ENCODE measurements at regions not wholly inside any gene's neighbourhood (a gene's known extent, or its start where the extent isn't known, plus 50 kb on each side); places are given as distances from the start of the nearest gene placed in this dataset.
"Not testable (repeated sequence)": the region's sequence is repeated elsewhere in the genome, so short reads cannot be mapped to it uniquely, and the experiment has no call there.

DNA sequence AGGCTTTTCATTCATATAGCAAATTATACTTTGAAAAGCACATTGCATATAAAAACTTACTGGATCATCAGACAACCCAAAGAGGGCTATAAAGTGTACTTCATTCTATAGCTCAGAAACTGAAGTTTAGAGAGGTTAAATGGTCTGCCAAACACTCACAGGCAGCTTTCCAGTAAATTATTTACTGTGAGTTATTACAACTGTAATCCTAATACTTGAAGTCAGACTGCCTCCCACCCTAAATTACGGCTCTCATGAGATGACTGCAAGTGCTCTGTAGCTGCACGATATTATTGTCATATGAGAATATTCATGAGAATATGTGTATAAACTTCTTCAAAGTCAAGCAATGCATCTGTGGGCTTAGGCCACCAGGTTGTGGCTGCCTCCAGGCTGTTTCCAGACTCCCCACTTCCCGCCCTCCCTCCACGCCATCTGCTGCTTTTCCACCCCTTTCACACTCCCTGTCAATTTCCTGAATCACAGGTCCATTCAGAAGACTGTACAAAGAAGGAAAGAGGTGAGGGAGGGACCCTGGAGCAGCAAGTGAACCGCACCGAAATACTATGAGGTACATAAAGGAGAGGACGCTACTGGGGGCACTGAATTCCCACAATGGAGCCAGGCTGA is 111.1 kb upstream of the SPOPL start:
- DNase-seq (ENCODE audit: low spot score), result no peak

DNA sequence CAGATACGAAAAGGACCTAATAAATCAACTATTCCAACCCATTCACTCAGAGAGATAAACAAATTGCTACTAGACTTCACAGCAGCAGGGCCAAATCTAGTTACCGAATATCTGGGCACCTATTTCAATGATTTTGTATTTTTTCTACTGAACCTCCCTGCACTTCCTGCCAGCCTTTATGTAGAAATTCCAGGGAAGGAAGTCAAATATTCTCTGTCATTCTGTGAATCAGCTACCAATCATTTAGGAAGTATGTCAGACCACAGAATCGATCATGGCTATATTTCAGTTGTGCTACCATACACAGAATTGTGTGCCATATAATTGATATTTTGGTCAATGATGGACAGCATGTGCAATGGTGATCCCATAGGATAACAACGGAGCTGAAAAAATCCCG is 109.6 kb upstream of the SPOPL start:
- no peak for DNase-seq (ENCODE audit: low spot score)

DNA sequence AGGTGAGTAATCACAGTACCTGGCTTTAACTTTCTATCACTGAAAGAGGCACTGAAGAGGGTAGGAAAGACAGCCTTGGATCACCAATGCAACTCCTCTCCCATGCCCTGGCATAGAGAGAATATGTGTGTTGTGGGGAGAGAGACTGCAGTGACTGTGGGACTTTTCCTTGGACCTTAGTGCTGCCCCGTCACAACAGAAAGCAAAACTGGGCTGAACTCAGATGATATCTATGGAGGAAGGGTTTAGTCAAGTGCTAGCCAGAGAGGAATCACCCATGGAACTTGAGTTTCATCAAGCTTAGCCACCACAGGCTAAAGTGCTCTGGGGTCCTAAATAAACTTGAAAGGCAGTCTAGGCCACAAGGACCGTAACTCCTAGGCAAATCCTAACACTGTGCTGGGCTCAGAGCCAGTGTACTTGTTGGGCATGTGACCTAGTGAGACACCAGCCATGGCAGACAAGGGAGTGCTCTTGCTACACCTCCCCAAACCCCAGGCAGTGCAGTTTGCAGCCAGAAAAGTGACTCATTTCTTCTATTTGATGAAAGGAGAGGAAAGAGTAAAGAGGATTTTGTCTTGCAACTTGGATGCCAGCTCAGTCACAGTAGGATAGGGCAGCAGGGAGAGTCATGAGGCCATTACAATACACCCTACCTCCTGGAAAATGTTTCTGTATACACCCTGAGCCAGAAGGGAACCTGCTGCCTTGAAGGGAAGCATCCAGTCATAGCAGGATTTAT is 105.8 kb upstream of the SPOPL start:
- DNase-seq (ENCODE audit: low spot score), result no peak

DNA sequence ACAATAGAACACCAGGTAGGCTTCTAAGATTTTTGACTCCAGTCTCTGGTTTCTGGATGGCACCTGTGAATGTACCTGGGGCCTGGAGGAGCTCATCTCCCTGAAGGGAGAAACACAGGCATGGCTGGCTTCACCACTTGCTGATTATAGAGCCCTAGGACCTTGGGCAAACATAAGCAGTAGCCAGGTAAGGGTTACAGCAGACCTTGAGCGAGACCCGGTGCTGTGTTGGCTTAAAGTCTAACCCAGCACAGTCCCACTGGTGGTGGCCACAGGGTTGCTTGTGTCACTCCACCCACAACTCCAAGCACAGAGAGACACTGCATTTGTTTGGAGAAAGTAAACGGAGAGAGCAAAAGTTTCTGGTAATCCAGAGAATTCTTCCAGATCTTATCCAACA is 104.7 kb upstream of the SPOPL start:
- no peak for DNase-seq (ENCODE audit: low spot score)

DNA sequence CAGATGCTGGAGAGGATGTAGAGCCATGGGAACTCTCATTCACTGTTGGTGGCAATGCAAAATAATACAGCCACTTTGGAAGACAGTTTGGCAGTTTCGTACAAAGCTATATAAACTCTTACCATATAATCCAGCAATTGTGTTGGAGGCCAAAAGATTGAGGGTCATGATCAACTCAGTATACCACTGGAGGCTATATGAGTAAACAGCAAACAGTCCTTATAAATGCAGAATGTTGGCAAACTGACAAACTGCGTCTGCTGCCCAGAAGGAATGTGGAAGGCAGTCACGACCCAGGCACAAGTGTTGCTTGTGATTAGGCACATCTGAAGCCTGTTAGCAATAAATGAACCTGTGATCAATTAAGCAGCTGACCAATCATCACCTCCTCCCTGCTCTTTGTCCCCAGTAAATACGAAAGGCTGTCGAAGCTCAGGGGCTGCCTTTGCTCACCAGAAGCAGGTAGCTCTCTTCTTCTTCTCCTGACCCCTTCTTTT is 98.1 kb upstream of the SPOPL start:
- no peak for DNase-seq (ENCODE audit: low spot score)

DNA sequence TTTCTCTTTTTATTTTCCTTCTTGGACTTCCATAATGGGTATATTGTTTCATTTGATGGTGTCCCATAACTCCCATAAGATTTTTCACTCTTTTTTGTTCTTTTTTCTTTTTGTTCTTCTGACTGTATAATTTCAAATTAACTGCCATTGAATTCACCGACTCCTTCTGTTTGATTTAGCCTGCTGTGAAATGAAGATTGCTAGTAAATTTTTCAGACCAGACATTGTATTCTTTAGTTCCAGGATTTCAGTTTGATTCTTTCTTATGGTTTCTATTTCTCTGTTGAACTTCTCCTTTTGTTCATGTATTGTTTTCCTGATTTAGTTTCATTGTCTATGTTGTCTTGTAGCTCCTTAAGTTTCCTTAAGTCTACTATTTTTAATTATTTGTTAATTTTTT is 87.6 kb upstream of the SPOPL start:
- no peak for DNase-seq (ENCODE audit: low spot score)

DNA sequence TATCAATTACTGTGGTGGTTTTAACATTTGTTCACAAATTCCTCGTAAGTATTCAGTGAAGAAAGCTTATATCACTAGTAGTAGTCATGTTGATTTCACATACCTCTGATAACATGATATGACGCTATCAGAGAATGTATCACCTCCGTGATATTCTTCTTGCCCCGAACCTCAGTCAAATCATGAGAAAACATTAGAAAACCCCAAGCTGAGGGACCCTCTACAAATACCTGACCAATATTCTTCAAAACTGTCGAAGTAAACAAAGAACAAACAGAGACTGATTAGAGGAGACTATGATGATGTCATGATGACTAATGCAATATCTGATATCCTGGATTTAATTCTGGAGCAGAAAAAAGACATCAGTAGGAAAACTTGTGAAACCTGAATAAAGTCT is 85.6 kb upstream of the SPOPL start:
- DNase-seq (ENCODE audit: low spot score), result no peak

DNA sequence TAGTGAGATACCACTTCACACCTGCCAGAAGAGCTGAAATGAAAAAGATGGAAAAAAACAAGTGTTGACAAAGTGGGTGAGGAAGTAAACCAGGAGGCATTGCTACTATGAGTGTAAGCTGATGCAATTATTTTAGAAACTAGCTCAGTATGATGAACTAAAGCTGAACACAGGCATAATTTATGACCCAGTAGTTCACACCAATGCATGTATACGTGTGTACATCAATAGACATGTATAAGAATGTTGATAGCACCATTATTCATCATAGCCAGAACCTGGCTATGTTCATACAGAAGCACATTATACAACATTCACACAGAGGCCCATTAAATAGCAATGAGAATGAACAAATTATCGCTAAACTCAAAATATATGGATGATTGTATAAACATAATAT is 83.1 kb upstream of the SPOPL start:
- no peak for DNase-seq (ENCODE audit: low spot score)

DNA sequence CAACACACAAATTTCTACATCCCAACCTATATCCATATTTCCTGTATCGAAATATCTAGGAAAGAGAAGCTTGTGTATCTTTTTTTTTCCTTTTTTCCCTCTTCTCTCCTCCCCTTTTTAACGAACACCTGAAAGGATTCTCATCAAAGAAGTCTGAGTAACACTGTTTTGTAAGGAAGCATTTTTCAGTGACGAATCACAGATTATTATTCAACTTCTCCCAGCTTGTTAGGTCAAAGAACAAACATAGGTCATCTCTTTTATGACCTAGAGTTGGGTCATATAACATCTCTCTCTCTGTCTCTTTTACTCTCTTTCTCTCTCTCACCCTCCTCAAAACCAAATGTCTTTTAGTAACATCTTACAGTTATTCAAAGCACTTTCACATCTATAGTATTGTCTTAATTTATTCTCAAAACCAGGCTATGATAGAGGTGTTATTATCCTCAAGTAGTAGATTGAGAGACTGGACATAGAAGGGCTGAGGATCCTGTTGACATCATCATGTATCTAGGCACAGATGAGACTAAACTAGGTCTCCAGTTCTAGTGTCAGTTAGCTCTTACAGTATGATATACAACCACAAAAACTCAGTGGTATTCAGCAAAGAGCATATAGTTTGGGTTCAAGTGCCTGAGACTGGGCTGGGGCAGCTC is 80.1 kb upstream of the SPOPL start:
- no peak for DNase-seq (ENCODE audit: low spot score)

DNA sequence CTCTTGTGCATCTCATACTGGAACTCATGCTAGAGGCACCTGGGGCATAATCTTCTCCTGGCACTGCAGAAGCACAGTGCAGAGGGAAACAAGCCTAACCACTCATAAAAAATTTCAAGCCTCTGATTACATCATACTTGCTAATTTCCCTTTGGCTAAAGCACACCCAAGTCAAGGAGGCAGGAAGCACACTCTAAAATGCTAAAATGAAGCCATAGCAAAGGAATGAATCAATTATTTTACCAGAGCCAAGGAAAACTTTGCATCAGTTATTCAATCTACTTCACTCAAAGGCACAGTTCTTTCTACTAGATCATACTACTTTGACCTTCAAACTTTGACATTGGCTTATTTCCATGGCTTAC is 79.6 kb upstream of the SPOPL start:
- DNase-seq (ENCODE audit: low spot score), result no peak

DNA sequence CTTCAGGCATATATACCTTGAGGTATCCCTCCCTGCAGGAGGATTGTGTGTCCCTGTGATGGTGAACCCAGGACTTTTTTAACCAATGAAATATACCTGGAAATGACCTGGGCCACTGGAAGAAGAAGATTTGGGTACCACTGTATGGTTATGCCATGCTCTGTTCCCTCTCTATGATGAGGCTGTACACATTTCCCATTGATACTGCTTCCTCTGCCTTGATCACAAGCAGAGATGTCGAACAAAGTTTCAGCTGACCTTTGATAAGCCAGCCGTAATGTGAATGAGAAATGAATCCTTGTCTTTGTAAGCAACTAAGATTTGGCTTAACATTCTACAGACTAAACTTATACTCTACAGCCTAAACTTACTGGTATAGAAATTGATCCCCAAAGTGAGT is 78.4 kb upstream of the SPOPL start:
- DNase-seq (ENCODE audit: low spot score), result no peak

DNA sequence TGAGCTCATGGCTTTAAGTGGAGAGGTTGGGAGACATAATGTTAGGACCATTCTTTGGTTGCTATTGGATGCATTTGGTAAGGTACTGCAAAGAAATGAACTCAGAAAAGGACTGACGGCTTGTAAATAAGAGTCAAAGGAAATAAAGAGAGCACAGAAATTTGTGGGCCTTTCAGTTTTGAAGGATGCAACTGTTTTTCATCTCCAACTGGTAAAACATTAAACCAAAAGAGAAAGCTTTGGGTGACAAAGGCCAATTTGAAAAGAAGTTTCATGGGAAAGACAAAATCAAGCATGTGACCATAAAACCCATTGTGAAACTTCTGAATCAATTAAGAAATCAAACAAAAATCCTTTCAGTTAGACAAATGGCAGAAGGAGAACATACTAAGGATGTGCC is 77.8 kb upstream of the SPOPL start:
- no peak for DNase-seq (ENCODE audit: low spot score)

DNA sequence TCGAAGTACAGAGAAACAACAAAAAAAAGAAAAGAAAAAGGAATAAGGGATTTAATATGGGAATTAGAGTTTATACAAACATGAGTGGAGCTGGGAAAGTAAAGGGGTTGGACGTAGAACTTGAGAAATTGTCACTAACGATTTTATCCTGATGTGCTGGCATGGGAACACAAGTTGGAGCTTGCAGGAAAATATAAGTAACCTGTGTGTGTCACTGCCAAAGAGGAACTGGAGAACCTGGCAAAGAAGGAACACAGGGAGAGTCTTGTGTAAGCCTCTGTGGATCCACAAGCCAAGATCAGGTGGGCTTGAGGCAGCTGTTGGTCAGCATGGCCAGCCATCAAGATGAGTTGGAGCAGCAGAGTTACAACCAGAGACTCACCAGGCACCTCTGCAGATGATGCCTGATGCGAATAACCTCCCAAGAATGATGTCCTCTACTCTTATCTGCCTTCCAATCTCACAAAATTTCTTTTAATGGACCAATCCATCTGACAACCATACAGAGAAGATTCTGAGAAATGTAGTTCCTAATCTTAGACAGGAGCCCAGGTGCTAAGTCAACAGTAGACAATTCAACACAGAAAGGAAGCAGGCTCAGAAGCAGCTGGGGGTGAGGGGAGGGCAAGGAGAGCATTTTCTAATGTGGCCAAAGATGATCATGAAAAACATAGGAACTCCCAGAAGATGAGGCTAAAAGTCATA is 77.0 kb upstream of the SPOPL start:
- no peak for DNase-seq (ENCODE audit: low spot score)

DNA sequence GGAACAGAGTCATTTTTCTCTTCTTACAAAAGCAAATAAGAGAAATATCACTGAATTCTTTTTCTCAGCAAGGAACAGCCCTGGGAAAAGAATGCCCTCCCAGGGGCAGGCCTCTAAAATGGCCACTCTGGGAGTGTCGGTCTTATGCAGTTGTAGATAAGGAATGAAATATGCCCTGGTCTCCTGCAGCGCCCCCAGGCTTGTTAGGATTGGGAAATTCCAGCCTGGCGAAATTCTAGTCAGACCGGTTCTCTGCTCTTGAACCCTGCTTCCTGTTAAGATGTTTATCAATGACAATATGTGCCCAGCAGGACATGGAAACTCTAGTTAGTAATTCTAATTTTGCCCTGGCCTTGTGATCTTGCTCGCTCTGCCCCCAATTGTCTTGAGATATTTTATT is 75.5 kb upstream of the SPOPL start:
- DNase-seq (ENCODE audit: low spot score), result not testable (repeated sequence)

DNA sequence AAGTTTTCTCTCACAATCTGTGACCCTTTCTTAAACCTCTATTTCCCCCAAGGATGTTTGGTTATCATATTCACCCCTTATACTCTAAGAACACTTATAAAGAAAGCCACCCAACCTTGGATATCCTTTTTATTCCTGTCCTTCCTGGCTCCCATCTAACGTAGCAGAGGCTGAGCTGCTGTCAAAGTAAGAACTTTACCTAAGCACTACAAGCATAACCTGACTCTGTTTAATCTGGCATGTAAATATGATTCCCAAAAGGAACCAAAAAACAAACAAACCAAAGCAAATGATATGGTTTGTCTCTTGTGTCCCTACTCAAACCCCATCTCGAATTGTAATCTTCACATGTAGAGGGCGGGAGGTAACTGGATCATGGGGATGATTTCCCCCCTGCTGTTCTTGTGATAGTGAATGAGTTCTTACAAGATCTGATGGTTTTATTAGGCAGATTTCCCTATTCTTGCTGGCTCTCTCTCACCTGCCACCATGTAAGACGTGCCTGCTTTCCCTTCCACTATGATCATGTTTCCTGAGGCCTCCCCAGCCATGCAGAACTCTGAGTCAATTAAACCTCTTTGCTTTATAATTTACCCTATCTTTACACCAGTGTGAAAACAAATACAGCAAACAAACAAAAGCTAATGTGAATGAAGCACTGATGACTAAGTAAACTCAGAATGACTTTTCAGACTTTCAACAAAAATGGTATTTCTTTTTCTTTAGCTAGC is 72.7 kb upstream of the SPOPL start:
- DNase-seq (ENCODE audit: low spot score), result no peak

DNA sequence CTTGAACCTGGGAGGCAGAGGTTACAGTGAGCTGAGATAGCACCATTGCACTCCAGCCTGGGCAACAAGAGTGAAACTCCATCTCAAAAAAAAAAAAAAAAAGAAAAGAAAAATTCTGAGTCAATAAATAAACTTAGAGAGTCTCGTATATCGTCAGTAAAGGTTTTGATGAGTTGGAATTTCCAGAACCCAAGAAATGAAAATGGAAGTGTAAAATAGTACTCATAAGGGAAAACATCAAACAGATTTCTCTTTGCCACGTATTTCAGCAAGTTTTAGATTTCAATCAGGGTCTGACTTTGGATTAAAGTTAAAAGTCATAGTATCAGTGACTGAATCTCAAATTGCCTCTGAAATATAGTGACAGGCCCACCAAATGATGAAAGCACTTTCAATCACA is 71.4 kb upstream of the SPOPL start:
- no peak for DNase-seq (ENCODE audit: low spot score)

DNA sequence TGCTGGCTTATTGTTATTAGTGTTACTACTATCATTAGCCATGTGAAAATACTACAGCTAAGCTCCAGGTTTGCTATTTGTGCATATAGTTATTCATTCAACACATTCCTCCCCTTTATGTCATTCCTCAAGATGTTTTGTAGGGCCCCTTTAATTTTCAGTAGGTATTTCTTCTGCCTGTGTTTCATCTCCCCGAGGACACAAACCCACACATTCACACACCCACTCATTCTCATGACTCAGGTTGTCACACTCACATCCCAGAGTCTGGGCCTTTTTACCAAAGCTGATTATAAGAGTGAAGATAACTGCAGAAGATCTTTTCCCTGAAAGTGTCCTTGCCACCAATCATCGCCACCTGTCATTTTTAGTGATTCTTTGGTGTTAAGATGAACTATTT is 68.6 kb upstream of the SPOPL start:
- DNase-seq (ENCODE audit: low spot score), result no peak

DNA sequence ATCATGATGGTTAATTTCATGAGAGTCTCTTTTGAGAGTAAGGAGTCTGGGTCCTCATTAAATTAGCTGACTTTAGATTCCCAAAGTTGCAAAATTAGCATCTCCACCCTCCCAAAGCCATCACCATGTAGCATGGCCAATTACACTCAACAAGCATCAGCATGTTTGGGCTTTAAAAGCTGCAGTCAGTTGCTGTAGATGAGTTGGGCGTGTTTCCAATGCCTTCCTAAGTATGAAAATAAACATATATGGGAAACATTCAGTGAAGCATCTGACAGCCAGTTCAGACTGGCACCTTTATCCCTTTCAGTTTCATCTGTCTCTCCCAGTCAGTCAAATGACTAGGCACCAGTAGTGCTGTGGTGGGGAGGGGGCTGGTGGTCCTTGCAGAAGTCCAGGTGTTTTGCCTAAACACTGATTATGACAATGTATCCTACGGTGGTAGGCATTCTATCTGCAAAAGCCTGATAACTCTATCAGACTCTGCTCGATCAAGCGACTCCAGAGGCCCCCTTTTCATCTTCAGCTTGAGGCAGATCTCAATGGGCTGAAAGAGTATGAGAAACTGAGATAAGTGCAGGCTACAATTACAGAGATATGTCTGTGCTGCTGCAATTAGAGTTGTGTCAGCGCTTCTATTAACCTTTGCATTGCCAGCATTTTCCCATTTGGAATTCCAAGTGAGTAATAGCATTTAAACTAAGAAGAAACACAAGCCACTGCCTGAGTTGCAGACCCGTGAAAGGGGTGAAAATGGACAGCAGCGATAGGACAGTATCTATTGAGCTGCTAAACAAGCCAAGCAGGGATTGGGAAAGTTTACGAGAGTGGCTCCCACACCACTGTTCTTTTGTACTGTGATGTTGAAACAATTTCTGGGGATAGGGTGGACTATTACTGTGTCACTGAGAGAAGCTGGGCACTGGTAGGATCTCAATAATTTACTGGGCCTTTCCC is 67.3 kb upstream of the SPOPL start:
- DNase-seq (ENCODE audit: low spot score), result no peak

DNA sequence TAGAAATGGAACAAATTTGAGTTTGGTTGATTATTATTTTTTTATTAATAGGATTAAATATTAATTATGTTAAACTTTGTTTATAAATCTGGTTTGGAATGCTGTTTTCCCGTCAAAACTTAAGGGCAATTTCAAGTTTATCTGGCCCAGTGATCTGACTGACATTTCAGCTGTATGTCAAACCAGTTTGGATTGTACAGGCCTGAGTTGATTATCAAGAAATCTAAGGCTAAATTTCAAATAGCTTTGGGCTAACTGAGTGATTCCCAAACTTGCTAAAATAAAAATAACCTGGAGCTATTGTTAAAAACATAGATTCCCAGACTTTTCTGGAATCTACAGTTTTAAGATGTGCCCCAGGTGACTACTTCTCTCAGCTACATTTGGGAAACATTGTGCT is 65.9 kb upstream of the SPOPL start:
- DNase-seq (ENCODE audit: low spot score), result no peak

DNA sequence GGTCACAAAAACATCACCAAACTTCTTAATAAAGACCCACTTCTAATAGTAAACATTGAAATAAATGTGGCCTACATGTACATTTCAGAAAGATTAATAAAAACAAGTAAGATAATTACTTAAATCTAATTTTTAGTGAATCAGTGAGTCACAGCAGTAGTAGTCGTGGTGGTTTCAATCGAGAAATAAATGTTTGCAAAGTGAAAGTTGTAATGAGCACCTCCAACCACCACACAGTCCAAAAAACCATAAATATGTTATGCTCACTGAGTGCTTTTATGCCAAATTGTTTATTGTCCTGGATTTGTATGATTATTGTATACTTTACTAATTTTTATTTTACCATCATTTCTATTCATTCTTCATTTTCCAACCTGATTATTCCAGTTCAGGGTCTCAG is 61.8 kb upstream of the SPOPL start:
- no peak for DNase-seq (ENCODE audit: low spot score)

DNA sequence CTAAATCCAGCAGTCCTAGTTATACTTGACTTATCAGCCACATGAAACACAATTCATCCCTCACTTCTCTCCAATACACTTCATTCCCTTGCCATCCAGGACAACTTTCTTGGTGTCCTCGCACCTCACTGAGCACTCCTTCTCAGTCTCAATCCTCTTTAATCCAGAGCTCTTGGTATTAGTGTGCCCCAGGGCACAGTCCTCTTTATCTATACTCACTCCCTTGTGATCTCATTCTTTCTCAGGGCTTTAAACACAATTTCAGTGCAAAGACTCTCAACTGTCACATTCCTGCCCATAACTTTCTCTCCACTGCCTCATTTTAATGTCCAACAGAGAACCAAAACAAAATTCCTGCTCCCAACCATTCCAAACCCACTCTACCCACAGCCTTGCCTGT is 60.8 kb upstream of the SPOPL start:
- DNase-seq (ENCODE audit: low spot score), result no peak

Measured in hematopoietic multipotent progenitor cell treated with erythropoietin and hydrocortisone succinate and interleukin-3 and kit ligand, for 15 days (in vitro differentiated cells).